GM12878 (cell line): ENCODE measurements at regions not wholly inside any gene's neighbourhood (a gene's known extent, or its start where the extent isn't known, plus 50 kb on each side); places are given as distances from the start of the nearest gene placed in this dataset.

ENCODE experiments used
- ATAC-seq: fragments of 200-7000 bp; cut with Tn5 transposase; 3 replicates; pipeline ENCODE4 v1.9.1; 2020; ENCODE audit warnings: mild to moderate bottlenecking, moderate library complexity
- BruUV-seq: library from RNA; stranded (reverse); fragments of 400-500 nt; replicated peaks from 2 replicates; lab custom pipeline; 2021; lab: Mats Ljungman, UMichigan
- CTCF ChIA-PET: fragments of 300-600 bp; sonication (Branson Sonifier 250); formaldehyde crosslinking; extraction: SDS; loops from one replicate; lab custom pipeline; 2021; ENCODE audit warnings: inconsistent platforms; lab: Yijun Ruan, JAX
- POLR2A ChIA-PET: fragments of 350-600 bp; formaldehyde crosslinking; extraction: SDS; loops from one replicate; lab custom pipeline; 2021; ENCODE audit warnings: inconsistent platforms; lab: Charles Lee
- RAD21 ChIA-PET: fragments of 300-600 bp; sonication (Branson Sonifier 250); formaldehyde crosslinking; loops from one replicate; lab custom pipeline; 2023; ENCODE audit warnings: antibody characterized with exemption; ENCODE audit not compliant: unreplicated experiment; lab: Charles Lee
- SMC1A ChIA-PET: fragments of 300-600 bp; sonication (Branson Sonifier 250); formaldehyde crosslinking; loops from one replicate; lab custom pipeline; 2023; ENCODE audit not compliant: unreplicated experiment, uncharacterized antibody; lab: Charles Lee
- DNase-seq: peaks from one replicate; pipeline ENCODE4 v3.0.0-alpha.2; 2011; ENCODE audit warnings: low read depth, low spot score
- FAIRE-seq: peaks from 3 replicates; lab custom pipeline; 2011; peaks lifted over from hg19 to GRCh38; lab: Jason Lieb, UNC
- H2AFZ ChIP-seq: 2 replicates; pipeline ENCODE4 v1.6.0; 2011; ENCODE audit warnings: low read depth, low read length, control low read depth; ENCODE audit not compliant: control insufficient read depth
- H3K27ac ChIP-seq: 2 replicates; pipeline ENCODE4 v1.5.1; 2011; ENCODE audit warnings: control low read depth; ENCODE audit not compliant: control insufficient read depth, insufficient read depth
- H3K27me3 ChIP-seq, 2 experiments: replicated peaks in 1 of 2; 2 replicates each; pipeline versions ENCODE4 v1.6.0 to v1.6.1; 2011; ENCODE audit warnings: low read length in 1 of 2; ENCODE audit not compliant: control insufficient read depth in 2 of 2, insufficient read depth in 2 of 2
- H3K36me3 ChIP-seq, 2 experiments: 2 replicates each; pipeline ENCODE4 v1.5.1; 2011; ENCODE audit warnings: low read length in 1 of 2; ENCODE audit not compliant: control insufficient read depth in 2 of 2, insufficient read depth in 2 of 2
- H3K4me1 ChIP-seq: 2 replicates; pipeline ENCODE4 v1.6.1; 2011; ENCODE audit warnings: mild to moderate bottlenecking, low read length, moderate library complexity, mixed read lengths; ENCODE audit not compliant: control insufficient read depth, insufficient read depth
- H3K4me2 ChIP-seq: 2 replicates; pipeline ENCODE4 v1.6.0; 2011; ENCODE audit warnings: control low read depth; ENCODE audit not compliant: control insufficient read depth, insufficient read depth
- H3K4me3 ChIP-seq: fragments of 200-600 bp; sonication (generic); 2 replicates; pipeline ENCODE4 v1.5.1; 2016
- H3K79me2 ChIP-seq: 2 replicates; pipeline ENCODE4 v1.6.0; 2011; ENCODE audit warnings: low read length; ENCODE audit not compliant: control insufficient read depth, insufficient read depth
- H3K9ac ChIP-seq: 2 replicates; pipeline ENCODE4 v1.8.0; 2011; ENCODE audit warnings: low read length, control low read depth, mixed read lengths; ENCODE audit not compliant: control insufficient read depth, insufficient read depth
- H3K9me3 ChIP-seq: replicated peaks from 3 replicates; pipeline ENCODE4 v1.5.1; 2011; ENCODE audit warnings: mild to moderate bottlenecking, low read length; ENCODE audit not compliant: control insufficient read depth, insufficient read depth
- H4K20me1 ChIP-seq: 2 replicates; pipeline ENCODE4 v1.6.0; 2011; ENCODE audit not compliant: control insufficient read depth, insufficient read depth
- ASH2L ChIP-seq: fragments of 300-600, 200-600 bp; sonication (generic); IDR thresholded peaks from 2 replicates; pipeline ENCODE4 v1.6.1; 2017; ENCODE audit warnings: low read depth, mild to moderate bottlenecking, borderline replicate concordance
- IKZF1 ChIP-seq: fragments of 450-650 bp; conservative IDR thresholded peaks from 2 replicates; pipeline ENCODE4 v1.6.1; 2017; ENCODE audit warnings: antibody characterized with exemption, mild to moderate bottlenecking
- PAX8 ChIP-seq: fragments of 450-650 bp; IDR thresholded peaks from 2 replicates; pipeline ENCODE4 v1.6.1; 2017; ENCODE audit warnings: mild to moderate bottlenecking, moderate library complexity
- RELA ChIP-seq: fragments of 450-650 bp; IDR thresholded peaks from 2 replicates; pipeline ENCODE4 v1.8.0; 2014; ENCODE audit warnings: borderline replicate concordance; ENCODE audit not compliant: partially characterized antibody
- TCF7 ChIP-seq: IDR thresholded peaks from 2 replicates; pipeline ENCODE4 v1.6.1; 2014; ENCODE audit warnings: antibody characterized with exemption, borderline replicate concordance
- WGBS: methylation state at CpG from one replicate; pipeline ENCODE4 v1.1.6; 2016; ENCODE audit warnings: low lambda C conversion rate; ENCODE audit not compliant: insufficient replicate concordance, insufficient coverage; ENCODE audit errors: missing lambda C conversion rate; 5-methylcytosine and 5-hydroxymethylcytosine counted together
- in situ Hi-C: fragments of 300-500 bp; cut with MboI; formaldehyde crosslinking; loops from 9 replicates; pipeline ENCODE4 v1.14.3; 2018; ENCODE audit warnings: mixed read lengths
- intact Hi-C: fragments of 100-400 bp; cut with micrococcal nuclease; formaldehyde crosslinking; loops from one replicate; pipeline ENCODE4 v1.14.2; 2022; ENCODE audit not compliant: unreplicated experiment
- TF ChIP-seq, protein P1 (sequence below): fragments of 450-650 bp; formaldehyde crosslinking; IDR thresholded peaks from 2 replicates; pipeline ENCODE4 v1.4.0; 2022; ENCODE audit warnings: mild to moderate bottlenecking, moderate library complexity

DNA sequence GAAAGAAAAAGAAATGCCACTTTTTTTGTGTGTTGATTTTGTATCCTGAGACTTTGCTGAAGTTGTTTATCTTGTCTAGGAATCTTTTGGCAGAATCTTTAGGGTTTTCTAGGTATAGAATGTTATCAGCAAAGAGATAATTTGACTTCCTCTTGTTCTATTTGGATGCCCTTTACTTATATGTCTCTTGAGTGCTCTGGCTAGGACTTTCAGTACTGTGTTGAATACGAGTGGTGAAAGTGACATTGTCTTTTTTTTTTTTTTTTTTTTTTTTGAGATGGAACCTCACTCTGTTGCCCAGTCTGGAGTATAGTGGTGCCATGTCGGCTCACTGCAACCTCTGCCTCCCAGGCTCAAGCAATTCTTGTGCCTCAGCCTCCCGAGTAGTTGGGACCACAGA is 64.7 kb upstream of the NPHP3 start:
- no peaks in the 10 kb centered on the region for H3K9me3 ChIP-seq
- ATAC-seq: no peak
- no peaks in the 10 kb centered on the region for H4K20me1 ChIP-seq
- no peak overlapping the region for H3K27ac ChIP-seq
- no peak overlapping the region for H2AFZ ChIP-seq
- no peaks in the 10 kb centered on the region for H3K36me3 ChIP-seq
- CTCF ChIA-PET: interaction anchor here (0.6 kb wide), 1 partner anchor 880 kb away, joined by 3 read pairs; no protein-coding TSS in a partner anchor
- no TSS peak for BruUV-seq
- DNase-seq: no peak
- no peak for TF ChIP-seq IKZF1
- no peak for TF ChIP-seq TCF7
- TF ChIP-seq, protein P1, sequence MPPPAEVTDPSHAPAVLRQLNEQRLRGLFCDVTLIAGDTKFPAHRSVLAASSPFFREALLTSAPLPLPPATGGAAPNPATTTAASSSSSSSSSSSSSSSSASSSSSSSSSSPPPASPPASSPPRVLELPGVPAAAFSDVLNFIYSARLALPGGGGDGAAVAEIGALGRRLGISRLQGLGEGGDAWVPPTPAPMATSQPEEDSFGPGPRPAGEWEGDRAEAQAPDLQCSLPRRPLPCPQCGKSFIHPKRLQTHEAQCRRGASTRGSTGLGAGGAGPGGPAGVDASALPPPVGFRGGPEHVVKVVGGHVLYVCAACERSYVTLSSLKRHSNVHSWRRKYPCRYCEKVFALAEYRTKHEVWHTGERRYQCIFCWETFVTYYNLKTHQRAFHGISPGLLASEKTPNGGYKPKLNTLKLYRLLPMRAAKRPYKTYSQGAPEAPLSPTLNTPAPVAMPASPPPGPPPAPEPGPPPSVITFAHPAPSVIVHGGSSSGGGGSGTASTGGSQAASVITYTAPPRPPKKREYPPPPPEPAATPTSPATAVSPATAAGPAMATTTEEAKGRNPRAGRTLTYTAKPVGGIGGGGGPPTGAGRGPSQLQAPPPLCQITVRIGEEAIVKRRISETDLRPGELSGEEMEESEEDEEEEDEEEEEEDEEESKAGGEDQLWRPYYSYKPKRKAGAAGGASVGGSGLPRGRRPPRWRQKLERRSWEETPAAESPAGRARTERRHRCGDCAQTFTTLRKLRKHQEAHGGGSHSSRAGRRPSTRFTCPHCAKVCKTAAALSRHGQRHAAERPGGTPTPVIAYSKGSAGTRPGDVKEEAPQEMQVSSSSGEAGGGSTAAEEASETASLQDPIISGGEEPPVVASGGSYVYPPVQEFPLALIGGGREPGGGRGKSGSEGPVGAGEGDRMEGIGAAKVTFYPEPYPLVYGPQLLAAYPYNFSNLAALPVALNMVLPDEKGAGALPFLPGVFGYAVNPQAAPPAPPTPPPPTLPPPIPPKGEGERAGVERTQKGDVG (CRISPR knock-in tag): no peak
- no peak for TF ChIP-seq PAX8
- TF ChIP-seq RELA: no peak
- no peak for TF ChIP-seq ASH2L
- no peak overlapping the region for H3K9ac ChIP-seq
- intact Hi-C loops: no loop called here
- SMC1A ChIA-PET: no interaction called here
- in situ Hi-C loops: no loop called here
- FAIRE-seq: no peak
- H3K79me2 ChIP-seq: no peaks in the 10 kb centered on the region
- no peaks in the 10 kb centered on the region for H3K27me3 ChIP-seq
- RAD21 ChIA-PET: no interaction called here
- POLR2A ChIA-PET: no interaction called here
- H3K4me2 ChIP-seq: no peak overlapping the region
- H3K4me1 ChIP-seq: no peaks in the 10 kb centered on the region
- H3K4me3 ChIP-seq: no peak overlapping the region
- 25% methylated on average over 2 of the region's 3 CpGs for WGBS
